HCT116 (cell line): ENCODE measurements at regions not wholly inside any gene's neighbourhood (a gene's known extent, or its start where the extent isn't known, plus 50 kb on each side); places are given as distances from the start of the nearest gene placed in this dataset.

ENCODE experiments used
- ATAC-seq: fragments of 200-7000 bp; cut with Tn5 transposase; 2 replicates; pipeline ENCODE4 v1.9.1; 2020; ENCODE audit warnings: mild to moderate bottlenecking, moderate library complexity
- BruUV-seq: library from RNA; stranded (reverse); fragments of 400-500 nt; replicated peaks from 2 replicates; lab custom pipeline; 2021; lab: Mats Ljungman, UMichigan
- CTCF ChIA-PET: fragments of 300-600 bp; sonication (Branson Sonifier 250); formaldehyde crosslinking; loops from one replicate; lab custom pipeline; 2021; ENCODE audit warnings: antibody characterized with exemption; lab: Charles Lee
- POLR2A ChIA-PET: fragments of 300-600, 350-600 bp; sonication (Branson Sonifier 250); formaldehyde crosslinking; loops from one replicate; lab custom pipeline; 2021; ENCODE audit warnings: antibody characterized with exemption; lab: Charles Lee
- RAD21 ChIA-PET, 2 experiments: fragments of 300-600 bp; sonication (Branson Sonifier 250); formaldehyde crosslinking; loops; one replicate each; lab custom pipeline; 2023; ENCODE audit warnings: low total read pairs in 2 of 2; ENCODE audit not compliant: uncharacterized antibody in 2 of 2, unreplicated experiment in 2 of 2, low non-redundant PET in 1 of 2; lab: Charles Lee
- DNase-seq: peaks from one replicate; pipeline ENCODE4 v3.0.0-alpha.2; 2010; ENCODE audit warnings: low read depth, low spot score
- H2AFZ ChIP-seq: fragments of 200-600 bp; shearing (Covaris generic), sonication (generic); 2 replicates; pipeline ENCODE4 v1.6.1; 2017; ENCODE audit warnings: low read depth, mixed run types, mixed read lengths, antibody characterized with exemption, low read length; ENCODE audit not compliant: poor library complexity, severe bottlenecking
- H3K27ac ChIP-seq: 2 replicates; pipeline ENCODE4 v1.5.1; 2012; ENCODE audit warnings: low read depth, low read length
- H3K27me3 ChIP-seq: fragments of 200-600 bp; sonication (generic); 2 replicates; pipeline ENCODE4 v1.6.1; 2016; ENCODE audit warnings: mixed run types, low read length, mixed read lengths; ENCODE audit not compliant: insufficient read depth
- H3K36me3 ChIP-seq, 2 experiments: fragments of 200-500 bp in 1 of 2; fragments of 200-600 bp in 1 of 2; sonication (Bioruptor generic) in 1 of 2; sonication (generic) in 1 of 2; 2 replicates each; pipeline versions ENCODE4 v1.5.1 to v1.6.1; 2014 to 2016; ENCODE audit warnings: low read length in 2 of 2, inconsistent platforms in 1 of 2, mixed read lengths in 1 of 2, mixed run types in 1 of 2; ENCODE audit not compliant: insufficient read depth in 2 of 2, control insufficient read depth in 1 of 2
- H3K4me1 ChIP-seq, 2 experiments: fragments of 200-600 bp in 1 of 2; sonication (generic) in 1 of 2; 2 replicates each; pipeline versions ENCODE4 v1.5.1 to v1.6.1; 2012 to 2017; ENCODE audit warnings: low read length in 2 of 2, inconsistent platforms in 1 of 2, mild to moderate bottlenecking in 1 of 2, mixed read lengths in 1 of 2, mixed run types in 1 of 2, moderate library complexity in 1 of 2; ENCODE audit not compliant: insufficient read depth in 2 of 2, control insufficient read depth in 1 of 2
- H3K4me2 ChIP-seq: fragments of 200-600 bp; sonication (generic); 2 replicates; pipeline ENCODE4 v1.6.1; 2017; ENCODE audit warnings: mixed run types, low read length, mixed read lengths
- H3K4me3 ChIP-seq, 2 experiments: fragments of 200-600 bp in 1 of 2; sonication (generic) in 1 of 2; replicated peaks in 1 of 2; 2 replicates each; pipeline ENCODE4 v1.5.1; 2011 to 2016; ENCODE audit warnings: low read length in 2 of 2, control low read depth in 1 of 2, low read depth in 1 of 2, mild to moderate bottlenecking in 1 of 2, mixed read lengths in 1 of 2, mixed run types in 1 of 2
- H3K79me2 ChIP-seq: fragments of 200-600 bp; sonication (generic); 2 replicates; pipeline ENCODE4 v1.6.1; 2017; ENCODE audit warnings: mild to moderate bottlenecking, mixed run types, low read length, moderate library complexity, mixed read lengths; ENCODE audit not compliant: insufficient read depth
- H3K9ac ChIP-seq: fragments of 200-600 bp; sonication (generic); 2 replicates; pipeline ENCODE4 v1.6.1; 2016; ENCODE audit warnings: low read length, mixed read lengths
- H3K9me2 ChIP-seq: fragments of 200-600 bp; sonication (generic), shearing (Covaris generic); 2 replicates; pipeline ENCODE4 v1.6.1; 2017; ENCODE audit warnings: mixed run types, mild to moderate bottlenecking, moderate library complexity; ENCODE audit not compliant: insufficient read depth
- H3K9me3 ChIP-seq, 2 experiments: fragments of 200-500 bp in 1 of 2; fragments of 200-600 bp in 1 of 2; sonication (Bioruptor generic) in 1 of 2; sonication (generic) in 1 of 2; 2 replicates each; pipeline ENCODE4 v1.6.1; 2014 to 2017; ENCODE audit warnings: low read length in 2 of 2, mixed read lengths in 2 of 2, inconsistent platforms in 1 of 2, low read depth in 1 of 2, mild to moderate bottlenecking in 1 of 2, mixed run types in 1 of 2, moderate library complexity in 1 of 2; ENCODE audit not compliant: control insufficient read depth in 1 of 2, insufficient read depth in 1 of 2
- H4K20me1 ChIP-seq: fragments of 200-600 bp; sonication (generic), shearing (Covaris generic); 2 replicates; pipeline ENCODE4 v1.6.1; 2017; ENCODE audit warnings: mixed run types, mild to moderate bottlenecking, moderate library complexity; ENCODE audit not compliant: insufficient read depth
- CEBPB ChIP-seq: IDR thresholded peaks from 2 replicates; pipeline ENCODE4 v1.6.1; 2012; ENCODE audit warnings: low read depth
- EGR1 ChIP-seq: IDR thresholded peaks from 2 replicates; pipeline ENCODE4 v1.6.1; 2012; ENCODE audit warnings: low read depth
- ELF1 ChIP-seq: IDR thresholded peaks from 2 replicates; pipeline ENCODE4 v1.6.1; 2012; ENCODE audit warnings: low read depth, borderline replicate concordance
- EZH2 ChIP-seq: fragments of 200-600 bp; sonication (generic); IDR thresholded peaks from 2 replicates; pipeline ENCODE4 v1.6.1; 2017; ENCODE audit warnings: antibody characterized with exemption, mixed run types
- EZH2phosphoT487 ChIP-seq: fragments of 200-600 bp; IDR thresholded peaks from 2 replicates; pipeline ENCODE4 v1.6.1; 2018; ENCODE audit warnings: antibody characterized with exemption, borderline replicate concordance
- POLR2A ChIP-seq: IDR thresholded peaks from 2 replicates; pipeline ENCODE4 v1.7.0; 2011; ENCODE audit warnings: borderline replicate concordance; ENCODE audit not compliant: insufficient read depth, insufficient read length; ENCODE audit errors: extremely low read depth
- POLR2AphosphoS5 ChIP-seq: IDR thresholded peaks from 2 replicates; pipeline ENCODE4 v1.6.1; 2011; ENCODE audit warnings: mild to moderate bottlenecking, low read depth, low read length, moderate library complexity
- RAD21 ChIP-seq: IDR thresholded peaks from 2 replicates; pipeline ENCODE4 v1.6.1; 2012; ENCODE audit warnings: low read depth, mild to moderate bottlenecking
- SIN3A ChIP-seq: IDR thresholded peaks from 2 replicates; pipeline ENCODE4 v1.6.1; 2012; ENCODE audit warnings: low read depth
- SP1 ChIP-seq: IDR thresholded peaks from 2 replicates; pipeline ENCODE4 v1.6.1; 2012; ENCODE audit warnings: low read depth
- SRF ChIP-seq: IDR thresholded peaks from 2 replicates; pipeline ENCODE4 v1.6.1; 2012; ENCODE audit warnings: low read depth
- TCF7L2 ChIP-seq: IDR thresholded peaks from 2 replicates; pipeline ENCODE4 v1.7.0; 2011; ENCODE audit warnings: borderline replicate concordance, inconsistent platforms; ENCODE audit not compliant: insufficient read depth, insufficient read length; ENCODE audit errors: extremely low read depth
- YY1 ChIP-seq: IDR thresholded peaks from 2 replicates; pipeline ENCODE4 v1.6.1; 2011; ENCODE audit warnings: low read length, low read depth, moderate library complexity, mild to moderate bottlenecking; ENCODE audit not compliant: insufficient replicate concordance; ENCODE audit errors: extremely low read depth
- ZFX ChIP-seq: fragments of 450-650 bp; IDR thresholded peaks from 2 replicates; pipeline ENCODE4 v1.6.1; 2017
- intact Hi-C: fragments of 100-400 bp; cut with micrococcal nuclease; formaldehyde crosslinking; loops from 2 replicates; pipeline ENCODE4 v1.10.0; 2022
- TF ChIP-seq, protein P1 (sequence below): IDR thresholded peaks from 2 replicates; pipeline ENCODE4 v1.6.1; 2012
- TF ChIP-seq, protein P2 (sequence below): IDR thresholded peaks from 2 replicates; pipeline ENCODE4 v1.6.1; 2012; ENCODE audit warnings: low read depth
- TF ChIP-seq, protein P3 (sequence below): IDR thresholded peaks from 2 replicates; pipeline ENCODE4 v1.6.1; 2011; ENCODE audit warnings: mild to moderate bottlenecking, low read length, moderate library complexity; ENCODE audit not compliant: insufficient replicate concordance; ENCODE audit errors: extremely low read depth
- TF ChIP-seq, protein P4 (sequence below): IDR thresholded peaks from 2 replicates; pipeline ENCODE4 v1.6.1; 2012

DNA sequence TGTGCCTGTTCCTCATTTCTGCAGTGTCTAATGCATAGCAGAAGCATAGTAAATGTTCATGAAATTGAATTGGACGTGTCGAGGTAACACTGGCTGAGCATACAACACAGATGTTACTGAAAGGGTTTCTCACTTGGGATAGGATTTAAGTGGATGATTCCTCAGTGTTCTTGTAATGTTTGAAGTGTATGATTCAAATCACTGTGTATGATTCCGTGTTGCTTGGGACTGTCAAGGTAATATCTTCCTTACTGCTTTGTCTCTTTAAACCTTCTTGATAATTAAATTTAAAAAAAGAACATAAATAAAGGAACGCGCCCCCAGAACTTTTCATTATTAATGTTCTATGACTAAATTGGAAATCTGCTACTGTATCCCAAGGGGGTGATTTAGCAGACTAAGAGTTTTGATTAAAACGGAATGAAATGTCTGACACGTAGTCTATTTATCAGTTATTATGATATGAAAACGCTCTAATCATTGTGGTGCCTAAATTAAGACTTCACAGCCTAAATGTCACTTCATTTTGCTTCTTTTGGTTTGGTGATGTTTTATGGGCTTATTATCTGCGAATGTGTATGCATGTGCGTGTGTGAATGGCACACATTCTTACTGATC, 696.9 kb upstream of the EPHA5 start:
- H3K4me1 ChIP-seq, result no peaks in the 10 kb centered on the region
- TF ChIP-seq TCF7L2 (no peak), POLR2AphosphoS5 (no peak), RAD21 (no peak), YY1 (no peak), EZH2phosphoT487 (no peak), ELF1 (no peak), ZFX (no peak), SRF (no peak), POLR2A (no peak), EZH2 (no peak), CEBPB (no peak), SIN3A (no peak), SP1 (no peak), EGR1 (no peak)
- TF ChIP-seq, protein P1, sequence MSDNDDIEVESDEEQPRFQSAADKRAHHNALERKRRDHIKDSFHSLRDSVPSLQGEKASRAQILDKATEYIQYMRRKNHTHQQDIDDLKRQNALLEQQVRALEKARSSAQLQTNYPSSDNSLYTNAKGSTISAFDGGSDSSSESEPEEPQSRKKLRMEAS, result no peak
- TF ChIP-seq, protein P2, sequence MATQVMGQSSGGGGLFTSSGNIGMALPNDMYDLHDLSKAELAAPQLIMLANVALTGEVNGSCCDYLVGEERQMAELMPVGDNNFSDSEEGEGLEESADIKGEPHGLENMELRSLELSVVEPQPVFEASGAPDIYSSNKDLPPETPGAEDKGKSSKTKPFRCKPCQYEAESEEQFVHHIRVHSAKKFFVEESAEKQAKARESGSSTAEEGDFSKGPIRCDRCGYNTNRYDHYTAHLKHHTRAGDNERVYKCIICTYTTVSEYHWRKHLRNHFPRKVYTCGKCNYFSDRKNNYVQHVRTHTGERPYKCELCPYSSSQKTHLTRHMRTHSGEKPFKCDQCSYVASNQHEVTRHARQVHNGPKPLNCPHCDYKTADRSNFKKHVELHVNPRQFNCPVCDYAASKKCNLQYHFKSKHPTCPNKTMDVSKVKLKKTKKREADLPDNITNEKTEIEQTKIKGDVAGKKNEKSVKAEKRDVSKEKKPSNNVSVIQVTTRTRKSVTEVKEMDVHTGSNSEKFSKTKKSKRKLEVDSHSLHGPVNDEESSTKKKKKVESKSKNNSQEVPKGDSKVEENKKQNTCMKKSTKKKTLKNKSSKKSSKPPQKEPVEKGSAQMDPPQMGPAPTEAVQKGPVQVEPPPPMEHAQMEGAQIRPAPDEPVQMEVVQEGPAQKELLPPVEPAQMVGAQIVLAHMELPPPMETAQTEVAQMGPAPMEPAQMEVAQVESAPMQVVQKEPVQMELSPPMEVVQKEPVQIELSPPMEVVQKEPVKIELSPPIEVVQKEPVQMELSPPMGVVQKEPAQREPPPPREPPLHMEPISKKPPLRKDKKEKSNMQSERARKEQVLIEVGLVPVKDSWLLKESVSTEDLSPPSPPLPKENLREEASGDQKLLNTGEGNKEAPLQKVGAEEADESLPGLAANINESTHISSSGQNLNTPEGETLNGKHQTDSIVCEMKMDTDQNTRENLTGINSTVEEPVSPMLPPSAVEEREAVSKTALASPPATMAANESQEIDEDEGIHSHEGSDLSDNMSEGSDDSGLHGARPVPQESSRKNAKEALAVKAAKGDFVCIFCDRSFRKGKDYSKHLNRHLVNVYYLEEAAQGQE, result no peak
- TF ChIP-seq, protein P3, sequence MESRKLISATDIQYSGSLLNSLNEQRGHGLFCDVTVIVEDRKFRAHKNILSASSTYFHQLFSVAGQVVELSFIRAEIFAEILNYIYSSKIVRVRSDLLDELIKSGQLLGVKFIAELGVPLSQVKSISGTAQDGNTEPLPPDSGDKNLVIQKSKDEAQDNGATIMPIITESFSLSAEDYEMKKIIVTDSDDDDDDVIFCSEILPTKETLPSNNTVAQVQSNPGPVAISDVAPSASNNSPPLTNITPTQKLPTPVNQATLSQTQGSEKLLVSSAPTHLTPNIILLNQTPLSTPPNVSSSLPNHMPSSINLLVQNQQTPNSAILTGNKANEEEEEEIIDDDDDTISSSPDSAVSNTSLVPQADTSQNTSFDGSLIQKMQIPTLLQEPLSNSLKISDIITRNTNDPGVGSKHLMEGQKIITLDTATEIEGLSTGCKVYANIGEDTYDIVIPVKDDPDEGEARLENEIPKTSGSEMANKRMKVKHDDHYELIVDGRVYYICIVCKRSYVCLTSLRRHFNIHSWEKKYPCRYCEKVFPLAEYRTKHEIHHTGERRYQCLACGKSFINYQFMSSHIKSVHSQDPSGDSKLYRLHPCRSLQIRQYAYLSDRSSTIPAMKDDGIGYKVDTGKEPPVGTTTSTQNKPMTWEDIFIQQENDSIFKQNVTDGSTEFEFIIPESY, result no peak
- TF ChIP-seq, protein P4, sequence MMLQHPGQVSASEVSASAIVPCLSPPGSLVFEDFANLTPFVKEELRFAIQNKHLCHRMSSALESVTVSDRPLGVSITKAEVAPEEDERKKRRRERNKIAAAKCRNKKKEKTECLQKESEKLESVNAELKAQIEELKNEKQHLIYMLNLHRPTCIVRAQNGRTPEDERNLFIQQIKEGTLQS, result no peak
- no peak overlapping the region for H3K4me2 ChIP-seq
- H3K9me3 ChIP-seq, result peaks cover 3 to 14% of the 10 kb centered on the region in 2 experiments; a peak in 3 of 4 replicates
- DNase-seq (no peak), ATAC-seq (no peak)
- H3K4me3 ChIP-seq, result no peak overlapping the region
- no peaks in the 10 kb centered on the region for H3K27me3 ChIP-seq
- CTCF ChIA-PET, result no interaction called here
- RAD21 ChIA-PET, result no interaction called here
- H3K27ac ChIP-seq, result no peak overlapping the region
- intact Hi-C loops, result no loop called here
- no peaks in the 10 kb centered on the region for H3K36me3 ChIP-seq
- no peaks in the 10 kb centered on the region for H3K79me2 ChIP-seq
- H2AFZ ChIP-seq, result no peak overlapping the region
- no peaks in the 10 kb centered on the region; the same call in 1 of the 2 replicates for H4K20me1 ChIP-seq
- H3K9me2 ChIP-seq, result no peaks in the 10 kb centered on the region
- BruUV-seq, result no TSS peak
- no peak overlapping the region for H3K9ac ChIP-seq
- POLR2A ChIA-PET, result no interaction called here
